A673 (cell line): ENCODE measurements at regions not wholly inside any gene's neighbourhood (a gene's known extent, or its start where the extent isn't known, plus 50 kb on each side); places are given as distances from the start of the nearest gene placed in this dataset.
"Not testable (repeated sequence)": the region's sequence is repeated elsewhere in the genome, so short reads cannot be mapped to it uniquely, and the experiment has no call there.

Experiments
- BruUV-seq: library from RNA; stranded (reverse); fragments of 400-500 nt; replicated peaks from 2 replicates; lab custom pipeline; 2021; lab: Mats Ljungman, UMichigan
- CTCF ChIA-PET: fragments of 300-600 bp; sonication (Branson Sonifier 250); formaldehyde crosslinking; loops from one replicate; lab custom pipeline; 2022; ENCODE audit warnings: antibody characterized with exemption; lab: Charles Lee
- POLR2A ChIA-PET: fragments of 300-600 bp; sonication (Branson Sonifier 250); formaldehyde crosslinking; loops from one replicate; lab custom pipeline; 2022; ENCODE audit warnings: antibody characterized with exemption; ENCODE audit not compliant: low non-redundant PET; lab: Charles Lee
- DNase-seq: peaks from one replicate; pipeline ENCODE4 v3.0.0-alpha.2; 2015; ENCODE audit warnings: low spot score
- H3K27ac ChIP-seq: fragments of 200-600 bp; sonication (generic); 2 replicates; pipeline ENCODE4 v1.5.1; 2016; ENCODE audit warnings: mixed run types, low read depth, mild to moderate bottlenecking, mixed read lengths, antibody characterized with exemption, low read length; ENCODE audit not compliant: poor library complexity, severe bottlenecking
- H3K27me3 ChIP-seq: fragments of 200-600 bp; sonication (generic); replicated peaks from 2 replicates; pipeline ENCODE4 v1.6.1; 2017; ENCODE audit warnings: mixed run types, low read depth, mild to moderate bottlenecking, mixed read lengths, antibody characterized with exemption, low read length; ENCODE audit not compliant: insufficient read depth, poor library complexity
- H3K36me3 ChIP-seq: fragments of 200-600 bp; sonication (generic); 2 replicates; pipeline ENCODE4 v1.6.1; 2016; ENCODE audit warnings: mixed run types, mild to moderate bottlenecking, mixed read lengths, antibody characterized with exemption, low read length; ENCODE audit not compliant: insufficient read depth, poor library complexity, severe bottlenecking
- H3K4me1 ChIP-seq: fragments of 200-600 bp; sonication (generic); 2 replicates; pipeline ENCODE4 v1.6.1; 2017; ENCODE audit warnings: mixed run types, mild to moderate bottlenecking, mixed read lengths, antibody characterized with exemption, low read length; ENCODE audit not compliant: insufficient read depth, poor library complexity, severe bottlenecking
- H3K4me3 ChIP-seq: fragments of 200-600 bp; sonication (generic); 2 replicates; pipeline ENCODE4 v1.5.1; 2016; ENCODE audit warnings: low read depth, mixed run types, mild to moderate bottlenecking, mixed read lengths, low read length; ENCODE audit not compliant: poor library complexity, severe bottlenecking
- H3K9me3 ChIP-seq: fragments of 200-600 bp; sonication (generic); 2 replicates; pipeline ENCODE4 v1.6.1; 2016; ENCODE audit warnings: mixed run types, low read depth, mild to moderate bottlenecking, mixed read lengths, antibody characterized with exemption, low read length; ENCODE audit not compliant: poor library complexity, severe bottlenecking
- EZH2 ChIP-seq: fragments of 200-600 bp; sonication (generic); IDR thresholded peaks from 2 replicates; pipeline ENCODE4 v1.6.1; 2017; ENCODE audit warnings: borderline replicate concordance, low read depth, mild to moderate bottlenecking, mixed read lengths, antibody characterized with exemption, low read length; ENCODE audit not compliant: poor library complexity, severe bottlenecking
- intact Hi-C: fragments of 100-400 bp; cut with micrococcal nuclease; formaldehyde crosslinking; loops from one replicate; pipeline ENCODE4 v1.10.0; 2022; ENCODE audit not compliant: unreplicated experiment
- TF ChIP-seq, protein P1 (sequence below): fragments of 300-800, 200-600 bp; sonication (generic); conservative IDR thresholded peaks from 2 replicates; pipeline ENCODE4 v1.5.1; 2017; ENCODE audit warnings: low read depth, mild to moderate bottlenecking, antibody characterized with exemption, low read length, moderate library complexity, mixed read lengths

DNA sequence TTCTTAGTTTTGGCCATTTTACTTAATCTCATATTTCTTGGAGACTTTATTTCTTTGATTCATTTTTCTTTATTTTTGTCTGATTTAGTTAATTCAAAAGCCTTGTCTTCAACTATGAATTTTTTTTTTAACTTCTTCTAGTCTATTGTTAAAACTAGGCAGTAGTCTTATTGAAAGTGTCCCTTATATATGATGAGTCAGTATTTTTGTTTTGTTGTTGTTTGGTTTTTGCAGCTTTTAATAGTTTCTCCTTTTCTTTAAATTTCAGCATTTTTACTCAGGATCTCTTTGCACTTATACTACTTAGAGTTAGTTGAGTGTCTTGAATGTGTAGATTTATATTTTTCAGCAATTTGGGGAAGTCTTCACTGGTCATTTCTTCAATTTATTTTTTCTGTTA is 758.5 kb upstream of the CDH8 start:
- BruUV-seq, result no TSS peak
- Histone ChIP-seq H3K4me1 (no peaks in the 10 kb centered on the region), H3K27ac (no peak overlapping the region), H3K36me3 (no peaks in the 10 kb centered on the region), H3K9me3 (no peaks in the 10 kb centered on the region), H3K27me3 (no peaks in the 10 kb centered on the region), H3K4me3 (no peak overlapping the region)
- intact Hi-C loops, result no loop called here
- TF ChIP-seq EZH2, result no peak
- TF ChIP-seq, protein P1, sequence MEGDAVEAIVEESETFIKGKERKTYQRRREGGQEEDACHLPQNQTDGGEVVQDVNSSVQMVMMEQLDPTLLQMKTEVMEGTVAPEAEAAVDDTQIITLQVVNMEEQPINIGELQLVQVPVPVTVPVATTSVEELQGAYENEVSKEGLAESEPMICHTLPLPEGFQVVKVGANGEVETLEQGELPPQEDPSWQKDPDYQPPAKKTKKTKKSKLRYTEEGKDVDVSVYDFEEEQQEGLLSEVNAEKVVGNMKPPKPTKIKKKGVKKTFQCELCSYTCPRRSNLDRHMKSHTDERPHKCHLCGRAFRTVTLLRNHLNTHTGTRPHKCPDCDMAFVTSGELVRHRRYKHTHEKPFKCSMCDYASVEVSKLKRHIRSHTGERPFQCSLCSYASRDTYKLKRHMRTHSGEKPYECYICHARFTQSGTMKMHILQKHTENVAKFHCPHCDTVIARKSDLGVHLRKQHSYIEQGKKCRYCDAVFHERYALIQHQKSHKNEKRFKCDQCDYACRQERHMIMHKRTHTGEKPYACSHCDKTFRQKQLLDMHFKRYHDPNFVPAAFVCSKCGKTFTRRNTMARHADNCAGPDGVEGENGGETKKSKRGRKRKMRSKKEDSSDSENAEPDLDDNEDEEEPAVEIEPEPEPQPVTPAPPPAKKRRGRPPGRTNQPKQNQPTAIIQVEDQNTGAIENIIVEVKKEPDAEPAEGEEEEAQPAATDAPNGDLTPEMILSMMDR, result no peak
- ChIA-PET CTCF (no interaction called here), POLR2A (no interaction called here)
- DNase-seq, result no peak

DNA sequence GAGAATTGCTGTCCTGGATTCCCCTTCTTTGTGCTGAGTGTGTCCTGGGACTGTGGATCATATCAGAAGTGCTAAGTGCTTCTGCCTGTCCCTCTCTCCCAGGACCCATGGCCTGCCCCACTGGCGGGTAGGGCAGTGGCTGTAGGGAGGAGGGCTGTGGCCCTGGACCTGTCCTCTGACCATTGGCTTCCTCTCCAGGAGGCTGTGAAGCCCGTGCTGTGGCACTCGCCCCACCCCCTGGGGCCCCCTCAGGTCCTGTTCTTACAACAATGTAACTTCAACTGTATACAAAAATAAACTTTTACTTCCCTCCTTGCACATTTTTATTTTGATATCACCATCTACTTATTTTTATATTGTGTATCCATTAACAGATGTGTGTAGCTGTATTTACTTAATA is 743.8 kb upstream of the CDH8 start:
- H3K4me3 ChIP-seq, H3K4me1 ChIP-seq, DNase-seq, BruUV-seq, intact Hi-C loops, H3K9me3 ChIP-seq, CTCF ChIA-PET, POLR2A ChIA-PET, H3K27ac ChIP-seq, H3K36me3 ChIP-seq, H3K27me3 ChIP-seq: not testable (repeated sequence)

DNA sequence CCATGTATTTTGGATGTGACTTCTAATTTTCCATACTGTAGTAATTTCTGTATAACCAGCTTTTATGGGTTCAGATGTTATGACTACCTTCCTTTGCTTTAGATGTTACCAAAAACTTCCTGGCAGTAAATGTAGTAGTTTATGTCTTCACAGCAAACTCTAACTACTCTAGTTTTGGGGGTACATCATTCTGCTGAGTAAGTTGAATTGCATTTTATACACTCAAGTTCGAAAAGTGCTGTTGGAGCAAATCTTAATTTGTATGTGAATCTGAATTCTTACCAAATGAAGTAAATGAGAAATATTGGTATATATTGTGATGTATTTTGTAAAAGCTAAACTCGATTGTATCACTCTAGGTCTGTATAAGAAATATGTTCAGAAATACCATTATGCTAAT is 728.3 kb upstream of the CDH8 start:
- POLR2A ChIA-PET, result no interaction called here

DNA sequence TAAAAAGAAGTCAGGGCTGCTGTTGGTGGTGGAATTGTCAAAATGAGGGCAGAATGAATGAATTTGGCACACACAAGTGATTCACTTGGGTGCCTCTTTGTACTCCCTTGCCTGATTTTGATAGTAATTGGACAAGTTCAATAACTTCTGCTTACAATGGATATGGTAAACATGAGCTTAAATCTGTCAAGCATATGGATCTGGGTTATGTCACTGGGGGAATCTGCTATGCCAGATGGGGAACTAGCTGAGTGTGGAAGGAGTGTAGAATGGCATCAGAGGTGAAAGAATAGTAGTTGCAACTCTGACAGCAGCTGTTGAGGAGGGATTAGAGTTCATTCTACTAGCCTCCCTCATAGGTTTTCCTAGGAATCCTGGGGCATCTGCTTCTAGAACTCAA is 724.2 kb upstream of the CDH8 start:
- Histone ChIP-seq H3K4me1 (no peaks in the 10 kb centered on the region), H3K27ac (no peak overlapping the region), H3K4me3 (no peak overlapping the region), H3K36me3 (no peaks in the 10 kb centered on the region), H3K9me3 (no peaks in the 10 kb centered on the region), H3K27me3 (no peaks in the 10 kb centered on the region)
- POLR2A ChIA-PET, result no interaction called here
- TF ChIP-seq, protein P1, result no peak
- TF ChIP-seq EZH2, result no peak
- CTCF ChIA-PET, result no interaction called here
- intact Hi-C loops, result no loop called here
- no TSS peak for BruUV-seq
- no peak for DNase-seq

More for the DNA sequence above, 728.3 kb upstream of the CDH8 start:
- no peak overlapping the region for H3K4me3 ChIP-seq
- BruUV-seq, result no TSS peak
- H3K27ac ChIP-seq, result no peak overlapping the region
- no peaks in the 10 kb centered on the region for H3K9me3 ChIP-seq
- no peaks in the 10 kb centered on the region for H3K27me3 ChIP-seq
- DNase-seq, result no peak
- TF ChIP-seq, protein P1, result no peak
- TF ChIP-seq EZH2, result no peak
- H3K4me1 ChIP-seq, result no peaks in the 10 kb centered on the region
- no peaks in the 10 kb centered on the region for H3K36me3 ChIP-seq
- CTCF ChIA-PET, result no interaction called here
- intact Hi-C loops, result no loop called here
